Right lobe of liver (tissue), 6 donors: ENCODE measurements at regions not wholly inside any gene's neighbourhood (a gene's known extent, or its start where the extent isn't known, plus 50 kb on each side); places are given as distances from the start of the nearest gene placed in this dataset.

Experiments used
- ATAC-seq, 4 donors: fragments of 200-7000 bp; cut with Tn5 transposase; one replicate each; pipeline ENCODE4 v1.9.1; 2020; ENCODE audit warnings: mild to moderate bottlenecking in 4 of 4, moderate library complexity in 4 of 4
- DNase-seq, 3 donors: peaks; one replicate each; pipeline ENCODE4 v3.0.0-alpha.2; 2020
- H3K27ac ChIP-seq, 3 donors: fragments of 200-600 bp; one replicate each; pipeline ENCODE4 v1.8.0; 2022
- H3K27me3 ChIP-seq, 2 donors: fragments of 200-600 bp; one replicate each; pipeline ENCODE4 v1.8.0; 2022
- H3K36me3 ChIP-seq, 4 donors: fragments of 200-600 bp; sonication (generic) in 1 of 4; one replicate each; pipeline versions ENCODE4 v1.5.1 to v1.8.0; 2017 to 2022; ENCODE audit warnings: control low read depth in 1 of 4
- H3K4me1 ChIP-seq, 4 donors: fragments of 200-600 bp; sonication (generic) in 1 of 4; one replicate each; pipeline versions ENCODE4 v1.5.1 to v1.8.0; 2017 to 2022; ENCODE audit warnings: control low read depth in 1 of 4
- H3K4me3 ChIP-seq, 3 donors: fragments of 200-600 bp; one replicate each; pipeline ENCODE4 v1.8.0; 2022
- H3K9me3 ChIP-seq, 4 donors: fragments of 200-600 bp; sonication (generic) in 1 of 4; one replicate each; pipeline versions ENCODE4 v1.5.1 to v1.8.0; 2017 to 2022; ENCODE audit warnings: control low read depth in 1 of 4
- POLR2A ChIP-seq: fragments of 450-650 bp; IDR thresholded peaks from one replicate; pipeline ENCODE4 v1.6.1; 2017; ENCODE audit warnings: antibody characterized with exemption, mild to moderate bottlenecking
- WGBS: methylation state at CpG from one replicate; pipeline ENCODE4 v1.1.6; 2018; ENCODE audit warnings: low coverage, low lambda C conversion rate; ENCODE audit not compliant: insufficient coverage; ENCODE audit errors: missing lambda C conversion rate; 5-methylcytosine and 5-hydroxymethylcytosine counted together
- intact Hi-C, 2 donors: fragments of 100-400 bp; cut with DNase I; formaldehyde crosslinking; loops; one replicate each; pipeline versions ENCODE4 v1.11.2 to v1.14.1; 2022
- TF ChIP-seq, protein P1 (sequence below), 4 donors: fragments of 200-600 bp in 3 of 4; fragments of 450-650 bp in 1 of 4; IDR thresholded peaks; one replicate each; pipeline versions ENCODE4 v1.5.1 to v1.8.0; 2016 to 2022; ENCODE audit warnings: antibody characterized with exemption in 4 of 4, mild to moderate bottlenecking in 2 of 4
- donor health status: DM: no; HTN: yes; CAD: no.
- donor health status: DM: no; HTN: no; CAD: no.
- donor health status: DM: no; HTN: no; CAD: no.
- donor health status: DM: no; HTN: yes; CAD: no.
- donor health status: DM: no; HTN: yes; CAD: no.

DNA sequence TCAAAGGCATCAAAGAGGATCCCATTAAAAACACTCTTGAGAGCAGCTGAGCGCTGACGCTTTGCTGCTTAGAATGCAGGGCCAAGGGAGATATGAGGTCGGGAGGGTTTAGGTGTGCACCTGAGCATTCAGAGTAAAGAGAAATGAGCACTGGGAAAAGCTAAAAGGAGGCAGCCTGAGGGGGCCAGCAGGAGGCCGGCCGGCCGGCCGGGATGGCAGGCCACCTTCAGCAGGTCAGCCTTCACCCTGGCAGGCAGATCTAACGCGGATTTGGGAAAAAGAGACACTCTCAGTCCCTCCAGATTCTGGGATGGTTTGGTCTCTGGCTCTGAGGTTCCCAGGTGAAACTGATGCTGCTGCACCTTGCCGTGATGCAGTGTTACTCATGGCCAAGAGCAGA is 393.5 kb downstream of the TRIML1 start:
- DNase-seq = no peak
- H3K36me3 ChIP-seq = no peaks in the 10 kb centered on the region
- no peaks in the 10 kb centered on the region for H3K4me1 ChIP-seq
- no peak overlapping the region for H3K27ac ChIP-seq
- no peak overlapping the region for H3K4me3 ChIP-seq
- no peak for TF ChIP-seq POLR2A
- TF ChIP-seq, protein P1, sequence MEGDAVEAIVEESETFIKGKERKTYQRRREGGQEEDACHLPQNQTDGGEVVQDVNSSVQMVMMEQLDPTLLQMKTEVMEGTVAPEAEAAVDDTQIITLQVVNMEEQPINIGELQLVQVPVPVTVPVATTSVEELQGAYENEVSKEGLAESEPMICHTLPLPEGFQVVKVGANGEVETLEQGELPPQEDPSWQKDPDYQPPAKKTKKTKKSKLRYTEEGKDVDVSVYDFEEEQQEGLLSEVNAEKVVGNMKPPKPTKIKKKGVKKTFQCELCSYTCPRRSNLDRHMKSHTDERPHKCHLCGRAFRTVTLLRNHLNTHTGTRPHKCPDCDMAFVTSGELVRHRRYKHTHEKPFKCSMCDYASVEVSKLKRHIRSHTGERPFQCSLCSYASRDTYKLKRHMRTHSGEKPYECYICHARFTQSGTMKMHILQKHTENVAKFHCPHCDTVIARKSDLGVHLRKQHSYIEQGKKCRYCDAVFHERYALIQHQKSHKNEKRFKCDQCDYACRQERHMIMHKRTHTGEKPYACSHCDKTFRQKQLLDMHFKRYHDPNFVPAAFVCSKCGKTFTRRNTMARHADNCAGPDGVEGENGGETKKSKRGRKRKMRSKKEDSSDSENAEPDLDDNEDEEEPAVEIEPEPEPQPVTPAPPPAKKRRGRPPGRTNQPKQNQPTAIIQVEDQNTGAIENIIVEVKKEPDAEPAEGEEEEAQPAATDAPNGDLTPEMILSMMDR (IDR thresholded peaks at IDR 0.05) = no peak
- no peaks in the 10 kb centered on the region for H3K27me3 ChIP-seq
- ATAC-seq = no peak
- 57% methylated on average over 3 of the region's 10 CpGs for WGBS
- no peaks in the 10 kb centered on the region for H3K9me3 ChIP-seq
- intact Hi-C loops = no loop called here

GRCh38 chr4:188534297-188534696 is 395.1 kb downstream of the TRIML1 start:
- H3K4me3 ChIP-seq = no peak overlapping the region
- intact Hi-C loops = no loop called here
- no peak for ATAC-seq
- H3K36me3 ChIP-seq = no peaks in the 10 kb centered on the region
- WGBS = 28% methylated on average over 3 of the region's 4 CpGs
- no peaks in the 10 kb centered on the region for H3K4me1 ChIP-seq
- no peak for TF ChIP-seq POLR2A
- TF ChIP-seq, protein P1 (IDR thresholded peaks at IDR 0.05) = no peak
- H3K27ac ChIP-seq = no peak overlapping the region
- H3K27me3 ChIP-seq = no peaks in the 10 kb centered on the region
- DNase-seq = no peak
- H3K9me3 ChIP-seq = no peaks in the 10 kb centered on the region

GRCh38 chr4:188534917-188535316 is 395.7 kb downstream of the TRIML1 start:
- DNase-seq (no peak), ATAC-seq (peak in 1 of 4 donors; percentile 69)
- Histone ChIP-seq H3K27ac (no peak overlapping the region), H3K9me3 (no peaks in the 10 kb centered on the region), H3K4me3 (no peak overlapping the region), H3K27me3 (no peaks in the 10 kb centered on the region), H3K4me1 (no peaks in the 10 kb centered on the region), H3K36me3 (no peaks in the 10 kb centered on the region)
- intact Hi-C loops = no loop called here
- 26% methylated on average over 6 of the region's 6 CpGs for WGBS
- TF ChIP-seq, protein P1 (IDR thresholded peaks at IDR 0.05) = no peak
- TF ChIP-seq POLR2A = no peak

DNA sequence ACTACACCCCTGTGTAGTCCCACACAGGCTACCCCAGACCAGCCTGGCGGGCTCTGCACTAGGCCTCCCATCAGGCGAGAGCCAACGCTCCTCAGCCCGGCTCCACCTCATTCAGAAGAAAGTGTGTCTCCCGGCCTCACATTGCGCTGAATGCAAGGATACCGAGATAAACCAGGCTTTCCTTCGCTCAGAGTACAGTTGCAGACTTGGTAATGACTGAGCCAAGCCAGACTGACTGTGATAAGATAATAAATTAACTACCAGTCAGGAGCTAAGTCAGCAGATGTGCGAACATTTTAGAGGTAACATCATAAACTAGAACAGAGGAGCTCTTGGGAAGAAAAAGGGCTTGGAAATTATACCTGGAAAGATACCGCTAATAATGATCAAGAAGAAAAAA is 397.6 kb downstream of the TRIML1 start:
- Histone ChIP-seq H3K4me3 (no peak overlapping the region), H3K36me3 (no peaks in the 10 kb centered on the region), H3K27ac (no peak overlapping the region), H3K27me3 (no peaks in the 10 kb centered on the region), H3K4me1 (no peaks in the 10 kb centered on the region), H3K9me3 (no peaks in the 10 kb centered on the region)
- intact Hi-C loops = no loop called here
- DNase-seq (no peak), ATAC-seq (no peak)
- TF ChIP-seq POLR2A = no peak
- WGBS = 60% methylated on average over 5 of the region's 10 CpGs

GRCh38 chr4:188550296-188550695 is 411.1 kb downstream of the TRIML1 start:
- no peaks in the 10 kb centered on the region for H3K36me3 ChIP-seq
- intact Hi-C loops = no loop called here
- H3K4me3 ChIP-seq = no peak overlapping the region
- H3K27me3 ChIP-seq = no peaks in the 10 kb centered on the region
- 42% methylated on average over 10 of the region's 10 CpGs for WGBS
- H3K4me1 ChIP-seq = no peaks in the 10 kb centered on the region
- peaks cover 0 to 3% (median 0%) of the 10 kb centered on the region in 4 donors for H3K9me3 ChIP-seq
- no peak for TF ChIP-seq POLR2A
- TF ChIP-seq, protein P1 (IDR thresholded peaks at IDR 0.05) = no peak
- no peak overlapping the region for H3K27ac ChIP-seq
- ATAC-seq (no peak), DNase-seq (no peak)
